HuH-7.5 (cell line): ENCODE measurements at regions not wholly inside any gene's neighbourhood (a gene's known extent, or its start where the extent isn't known, plus 50 kb on each side); places are given as distances from the start of the nearest gene placed in this dataset.
"Not testable (repeated sequence)": the region's sequence is repeated elsewhere in the genome, so short reads cannot be mapped to it uniquely, and the experiment has no call there.

Experiments
- DNase-seq: peaks from one replicate; pipeline ENCODE4 v3.0.0; 2011; ENCODE audit warnings: low spot score

GRCh38 chr1:30660241-30660640, 63.1 kb downstream of the MATN1 start:
- DNase-seq: no peak

GRCh38 chr1:30659702-30660101, 63.7 kb downstream of the MATN1 start:
- no peak for DNase-seq

GRCh38 chr1:30658375-30658774, 65.0 kb downstream of the MATN1 start:
- not testable (repeated sequence) for DNase-seq

GRCh38 chr1:30658014-30658336, 65.4 kb downstream of the MATN1 start:
- no peak for DNase-seq

- no peak for DNase-seq
These were observed 66.0 kb downstream of the MATN1 start for GRCh38 chr1:30657131-30658013.

- DNase-seq: no peak
These were observed 67.0 kb downstream of the MATN1 start for GRCh38 chr1:30656171-30656940.

GRCh38 chr1:30655672-30656071, 67.7 kb downstream of the MATN1 start:
- DNase-seq: no peak

GRCh38 chr1:30654188-30654587, 69.2 kb downstream of the MATN1 start:
- no peak for DNase-seq

GRCh38 chr1:30652152-30652841, 71.1 kb downstream of the MATN1 start:
- DNase-seq: no peak

- not testable (repeated sequence) for DNase-seq
These were observed 72.0 kb downstream of the MATN1 start for GRCh38 chr1:30651395-30651794.

GRCh38 chr1:30650968-30651320, 72.4 kb downstream of the MATN1 start:
- no peak for DNase-seq

GRCh38 chr1:30650038-30650967, 73.1 kb downstream of the MATN1 start:
- no peak for DNase-seq

- no peak for DNase-seq
These were observed 73.9 kb downstream of the MATN1 start for GRCh38 chr1:30649321-30649991.

- no peak for DNase-seq
These were observed 74.9 kb downstream of the MATN1 start for GRCh38 chr1:30648408-30649000.

GRCh38 chr1:30645807-30646206, 77.6 kb downstream of the MATN1 start:
- no peak for DNase-seq

- DNase-seq: no peak
These were observed 80.8 kb downstream of the MATN1 start for GRCh38 chr1:30642391-30643120.

- no peak for DNase-seq
These were observed 81.6 kb downstream of the MATN1 start for GRCh38 chr1:30641572-30642353.

- no peak for DNase-seq
These were observed 83.4 kb downstream of the MATN1 start for GRCh38 chr1:30639881-30640452.

- no peak for DNase-seq
These were observed 84.6 kb downstream of the MATN1 start for GRCh38 chr1:30638811-30639210.
